ENCODE measurements at regions not wholly inside any gene's neighbourhood (a gene's known extent, or its start where the extent isn't known, plus 50 kb on each side); places are given as distances from the start of the nearest gene placed in this dataset.

GRCh38 chr11:100556781-100557180 lies 130.3 kb upstream of the ARHGAP42 start:
- no peak overlapping the region for H3K4me3 ChIP-seq (replicated peaks in 1 of 3; ENCODE audit: insufficient read depth in 1 of 3, low read depth in 2 of 3, low read length in 3 of 3)
- no peaks in the 10 kb centered on the region for H3K36me3 ChIP-seq (replicated peaks in 1 of 2; ENCODE audit: control insufficient read depth in 1 of 2, insufficient read depth in 2 of 2, low read length in 2 of 2)
- H3K9me3 ChIP-seq (ENCODE audit: low read length): no peaks in the 10 kb centered on the region
- in situ Hi-C loops (cut with HindIII; ENCODE audit: extremely low pct_ligation_motif_present, low pct_unique_long_range_greater_than_20kb): no loop called here
- no peak overlapping the region for H3K9ac ChIP-seq (ENCODE audit: insufficient read depth, low read depth, low read length)
- H3K27me3 ChIP-seq (ENCODE audit: control insufficient read depth in 1 of 2, insufficient read depth in 2 of 2, low read length in 2 of 2): peaks cover 0 to 6% of the 10 kb centered on the region in 2 experiments; a peak in 1 of 5 replicates
- no peak overlapping the region for H3K27ac ChIP-seq (ENCODE audit: extremely low read length, insufficient read depth, low read length)
- H3K4me2 ChIP-seq (ENCODE audit: low read depth, low read length): no peak overlapping the region
- H3K79me2 ChIP-seq (ENCODE audit: insufficient read depth, low read length): no peaks in the 10 kb centered on the region
- no peak overlapping the region for H2AFZ ChIP-seq (ENCODE audit: low read length)
- FAIRE-seq (no peak), DNase-seq (ENCODE audit: low spot score) (no peak), ATAC-seq (no peak)
- TF ChIP-seq ZSCAN5A (CRISPR knock-in tag; IDR thresholded peaks at IDR 0.05; ENCODE audit: borderline replicate concordance): no peak
- TF ChIP-seq SPEN (CRISPR knock-in tag; IDR thresholded peaks at IDR 0.05; ENCODE audit: low read depth): no peak
- no peak for TF ChIP-seq IKZF1 (IDR thresholded peaks at IDR 0.05)
- TF ChIP-seq ZNF773 (CRISPR knock-in tag; IDR thresholded peaks at IDR 0.05; ENCODE audit: borderline replicate concordance): no peak
- TF ChIP-seq ZNF317 (CRISPR knock-in tag; IDR thresholded peaks at IDR 0.05): no peak
- TF ChIP-seq SIN3B (IDR thresholded peaks at IDR 0.05; ENCODE audit: low read length): no peak
- no peak for TF ChIP-seq TBX2 (CRISPR knock-in tag; IDR thresholded peaks at IDR 0.05; ENCODE audit: borderline replicate concordance)
- no peak for TF ChIP-seq TAF15 (IDR thresholded peaks at IDR 0.05; ENCODE audit: low read depth, low read length, poor library complexity, severe bottlenecking)
- TF ChIP-seq, protein P1, sequence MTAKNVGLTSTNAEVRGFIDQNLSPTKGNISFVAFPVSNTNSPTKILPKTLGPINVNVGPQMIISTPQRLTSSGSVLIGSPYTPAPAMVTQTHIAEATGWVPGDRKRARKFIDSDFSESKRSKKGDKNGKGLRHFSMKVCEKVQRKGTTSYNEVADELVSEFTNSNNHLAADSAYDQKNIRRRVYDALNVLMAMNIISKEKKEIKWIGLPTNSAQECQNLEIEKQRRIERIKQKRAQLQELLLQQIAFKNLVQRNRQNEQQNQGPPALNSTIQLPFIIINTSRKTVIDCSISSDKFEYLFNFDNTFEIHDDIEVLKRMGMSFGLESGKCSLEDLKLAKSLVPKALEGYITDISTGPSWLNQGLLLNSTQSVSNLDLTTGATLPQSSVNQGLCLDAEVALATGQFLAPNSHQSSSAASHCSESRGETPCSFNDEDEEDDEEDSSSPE (CRISPR knock-in tag; IDR thresholded peaks at IDR 0.05): no peak
- no peak for TF ChIP-seq HMG20A (CRISPR knock-in tag; IDR thresholded peaks at IDR 0.05; ENCODE audit: borderline replicate concordance)
- TF ChIP-seq, protein P2, sequence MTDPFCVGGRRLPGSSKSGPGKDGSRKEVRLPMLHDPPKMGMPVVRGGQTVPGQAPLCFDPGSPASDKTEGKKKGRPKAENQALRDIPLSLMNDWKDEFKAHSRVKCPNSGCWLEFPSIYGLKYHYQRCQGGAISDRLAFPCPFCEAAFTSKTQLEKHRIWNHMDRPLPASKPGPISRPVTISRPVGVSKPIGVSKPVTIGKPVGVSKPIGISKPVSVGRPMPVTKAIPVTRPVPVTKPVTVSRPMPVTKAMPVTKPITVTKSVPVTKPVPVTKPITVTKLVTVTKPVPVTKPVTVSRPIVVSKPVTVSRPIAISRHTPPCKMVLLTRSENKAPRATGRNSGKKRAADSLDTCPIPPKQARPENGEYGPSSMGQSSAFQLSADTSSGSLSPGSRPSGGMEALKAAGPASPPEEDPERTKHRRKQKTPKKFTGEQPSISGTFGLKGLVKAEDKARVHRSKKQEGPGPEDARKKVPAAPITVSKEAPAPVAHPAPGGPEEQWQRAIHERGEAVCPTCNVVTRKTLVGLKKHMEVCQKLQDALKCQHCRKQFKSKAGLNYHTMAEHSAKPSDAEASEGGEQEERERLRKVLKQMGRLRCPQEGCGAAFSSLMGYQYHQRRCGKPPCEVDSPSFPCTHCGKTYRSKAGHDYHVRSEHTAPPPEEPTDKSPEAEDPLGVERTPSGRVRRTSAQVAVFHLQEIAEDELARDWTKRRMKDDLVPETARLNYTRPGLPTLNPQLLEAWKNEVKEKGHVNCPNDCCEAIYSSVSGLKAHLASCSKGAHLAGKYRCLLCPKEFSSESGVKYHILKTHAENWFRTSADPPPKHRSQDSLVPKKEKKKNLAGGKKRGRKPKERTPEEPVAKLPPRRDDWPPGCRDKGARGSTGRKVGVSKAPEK (CRISPR knock-in tag; IDR thresholded peaks at IDR 0.05; ENCODE audit: borderline replicate concordance): no peak
- TF ChIP-seq ZNF761 (CRISPR knock-in tag; conservative IDR thresholded peaks at IDR 0.05): no peak
- no peak for TF ChIP-seq ZNF619 (CRISPR knock-in tag; IDR thresholded peaks at IDR 0.05)
- TF ChIP-seq SRF (IDR thresholded peaks at IDR 0.05; ENCODE audit: low read depth, low read length): no peak
- TF ChIP-seq ZNF382 (CRISPR knock-in tag; IDR thresholded peaks at IDR 0.05; ENCODE audit: borderline replicate concordance): no peak
- TF ChIP-seq RARA (CRISPR knock-in tag; IDR thresholded peaks at IDR 0.05): no peak
- no peak for TF ChIP-seq GZF1 (CRISPR knock-in tag; IDR thresholded peaks at IDR 0.05)
- TF ChIP-seq NFIB (CRISPR knock-in tag; IDR thresholded peaks at IDR 0.05; ENCODE audit: borderline replicate concordance): no peak
- TF ChIP-seq ZNF644 (CRISPR knock-in tag; IDR thresholded peaks at IDR 0.05; ENCODE audit: low read depth): no peak
- TF ChIP-seq HMG20B (CRISPR knock-in tag; conservative IDR thresholded peaks at IDR 0.05): no peak
- 0% methylated on average over 1 of the region's 1 CpG for WGBS (ENCODE audit: low lambda C conversion rate)
- H3K4me1 ChIP-seq (ENCODE audit: insufficient read depth, low read length): no peaks in the 10 kb centered on the region
- intact Hi-C loops (cut with micrococcal nuclease; ENCODE audit: unreplicated experiment): no loop called here
- no peaks in the 10 kb centered on the region for H4K20me1 ChIP-seq (ENCODE audit: insufficient read depth, low read length)
- ChIA-PET POLR2A (no interaction called here), CTCF (ENCODE audit: low intra/inter-chr PET ratio, low total read pairs) (no interaction called here)
- BruUV-seq (replicated peaks): no TSS peak
